ENCODE measurements at regions not wholly inside any gene's neighbourhood (a gene's known extent, or its start where the extent isn't known, plus 50 kb on each side); places are given as distances from the start of the nearest gene placed in this dataset.

DNA sequence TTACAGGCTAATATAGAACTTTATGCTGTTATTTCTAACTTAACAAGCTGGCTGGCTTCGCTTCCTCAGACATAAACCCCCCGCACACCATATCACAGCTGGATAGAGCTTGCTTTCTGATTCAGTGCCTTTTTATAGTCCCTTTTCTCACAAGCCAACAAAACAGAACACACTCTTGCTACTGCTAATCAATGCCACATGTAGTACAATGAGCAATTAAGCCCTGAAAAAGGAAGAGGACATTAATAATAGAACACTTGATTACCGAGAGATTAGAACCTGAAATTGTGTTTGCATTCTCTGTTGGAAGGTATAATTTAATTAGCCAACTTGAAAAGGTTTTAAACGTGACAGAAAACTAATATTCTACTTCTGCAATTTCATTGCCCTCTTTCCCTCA is 267.7 kb upstream of the CYRIA start:
- no peak for TF ChIP-seq EZH2 (IDR thresholded peaks at IDR 0.05; ENCODE audit: low read depth)
- TF ChIP-seq, protein P1, sequence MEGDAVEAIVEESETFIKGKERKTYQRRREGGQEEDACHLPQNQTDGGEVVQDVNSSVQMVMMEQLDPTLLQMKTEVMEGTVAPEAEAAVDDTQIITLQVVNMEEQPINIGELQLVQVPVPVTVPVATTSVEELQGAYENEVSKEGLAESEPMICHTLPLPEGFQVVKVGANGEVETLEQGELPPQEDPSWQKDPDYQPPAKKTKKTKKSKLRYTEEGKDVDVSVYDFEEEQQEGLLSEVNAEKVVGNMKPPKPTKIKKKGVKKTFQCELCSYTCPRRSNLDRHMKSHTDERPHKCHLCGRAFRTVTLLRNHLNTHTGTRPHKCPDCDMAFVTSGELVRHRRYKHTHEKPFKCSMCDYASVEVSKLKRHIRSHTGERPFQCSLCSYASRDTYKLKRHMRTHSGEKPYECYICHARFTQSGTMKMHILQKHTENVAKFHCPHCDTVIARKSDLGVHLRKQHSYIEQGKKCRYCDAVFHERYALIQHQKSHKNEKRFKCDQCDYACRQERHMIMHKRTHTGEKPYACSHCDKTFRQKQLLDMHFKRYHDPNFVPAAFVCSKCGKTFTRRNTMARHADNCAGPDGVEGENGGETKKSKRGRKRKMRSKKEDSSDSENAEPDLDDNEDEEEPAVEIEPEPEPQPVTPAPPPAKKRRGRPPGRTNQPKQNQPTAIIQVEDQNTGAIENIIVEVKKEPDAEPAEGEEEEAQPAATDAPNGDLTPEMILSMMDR (conservative IDR thresholded peaks at IDR 0.05): no peak

Data from PC-9 (cell line).